ENCODE measurements at regions not wholly inside any gene's neighbourhood (a gene's known extent, or its start where the extent isn't known, plus 50 kb on each side); places are given as distances from the start of the nearest gene placed in this dataset.

GRCh38 chr6:169070506-169071176 lies 183.0 kb downstream of the THBS2 start:
- TF ChIP-seq CTCF (IDR thresholded peaks at IDR 0.05; ENCODE audit: low read length) (no peak), EZH2 (optimal IDR thresholded peaks at IDR 0.05; ENCODE audit: low read depth, low read length) (no peak)
